ENCODE measurements at regions not wholly inside any gene's neighbourhood (a gene's known extent, or its start where the extent isn't known, plus 50 kb on each side); places are given as distances from the start of the nearest gene placed in this dataset.

DNA sequence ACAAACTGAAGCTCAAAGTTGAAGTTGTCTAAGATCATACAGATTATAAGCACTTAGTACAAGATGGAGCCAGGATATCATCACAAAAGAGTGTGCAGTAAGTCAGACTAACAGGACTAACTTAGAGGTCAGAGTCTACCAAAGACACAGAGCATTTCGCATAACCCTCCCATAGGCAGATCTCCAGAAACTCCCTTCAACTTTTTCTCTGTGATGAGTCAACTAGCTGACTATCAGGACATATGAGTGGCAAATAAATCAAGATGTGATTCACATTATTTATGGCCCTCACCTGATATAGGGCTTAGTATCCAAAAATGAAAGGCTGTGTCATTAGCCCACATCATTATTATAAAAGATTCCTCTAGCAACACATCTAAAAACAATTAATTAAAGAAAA is 484.6 kb downstream of the GALC start:
- ChIA-PET SMC1A (ENCODE audit: uncharacterized antibody, unreplicated experiment) (no interaction called here), RAD21 (ENCODE audit: unreplicated experiment) (no interaction called here), POLR2A (no interaction called here), CTCF (no interaction called here)
- WGBS (ENCODE audit: insufficient coverage, insufficient replicate concordance, low lambda C conversion rate, missing lambda C conversion rate): 10% methylated on average over 1 of the region's 1 CpG
- no peaks in the 10 kb centered on the region for H4K20me1 ChIP-seq (ENCODE audit: control insufficient read depth, insufficient read depth)
- no peaks in the 10 kb centered on the region for H3K79me2 ChIP-seq (ENCODE audit: control insufficient read depth, insufficient read depth, low read length)
- no peaks in the 10 kb centered on the region for H3K27me3 ChIP-seq (replicated peaks in 1 of 2; ENCODE audit: control insufficient read depth in 2 of 2, insufficient read depth in 2 of 2, low read length in 1 of 2)
- H3K9me3 ChIP-seq (replicated peaks; ENCODE audit: control insufficient read depth, insufficient read depth, low read length): no peaks in the 10 kb centered on the region
- H3K36me3 ChIP-seq (ENCODE audit: control insufficient read depth in 2 of 2, insufficient read depth in 2 of 2, low read length in 1 of 2): no peaks in the 10 kb centered on the region
- in situ Hi-C loops (cut with MboI): no loop called here
- DNase-seq (ENCODE audit: low read depth, low spot score): no peak
- intact Hi-C loops (cut with micrococcal nuclease; ENCODE audit: unreplicated experiment): no loop called here
- no peak overlapping the region for H2AFZ ChIP-seq (ENCODE audit: control insufficient read depth, low read depth, low read length)
- no peak overlapping the region for H3K27ac ChIP-seq (ENCODE audit: control insufficient read depth, insufficient read depth)
- H3K4me1 ChIP-seq (ENCODE audit: control insufficient read depth, insufficient read depth, low read length): no peaks in the 10 kb centered on the region
- H3K4me3 ChIP-seq: no peak overlapping the region
- TF ChIP-seq RUNX3 (IDR thresholded peaks at IDR 0.05; ENCODE audit: low read length) (no peak), SP1 (IDR thresholded peaks at IDR 0.05; ENCODE audit: low read depth, low read length) (no peak), ZNF217 (IDR thresholded peaks at IDR 0.05) (no peak), HDGF (IDR thresholded peaks at IDR 0.05) (no peak)
- H3K4me2 ChIP-seq (ENCODE audit: control insufficient read depth, insufficient read depth): no peak overlapping the region
- BruUV-seq (replicated peaks): no TSS peak
- no peak for FAIRE-seq
- ATAC-seq: no peak
- H3K9ac ChIP-seq (ENCODE audit: control insufficient read depth, insufficient read depth, low read length): no peak overlapping the region

DNA sequence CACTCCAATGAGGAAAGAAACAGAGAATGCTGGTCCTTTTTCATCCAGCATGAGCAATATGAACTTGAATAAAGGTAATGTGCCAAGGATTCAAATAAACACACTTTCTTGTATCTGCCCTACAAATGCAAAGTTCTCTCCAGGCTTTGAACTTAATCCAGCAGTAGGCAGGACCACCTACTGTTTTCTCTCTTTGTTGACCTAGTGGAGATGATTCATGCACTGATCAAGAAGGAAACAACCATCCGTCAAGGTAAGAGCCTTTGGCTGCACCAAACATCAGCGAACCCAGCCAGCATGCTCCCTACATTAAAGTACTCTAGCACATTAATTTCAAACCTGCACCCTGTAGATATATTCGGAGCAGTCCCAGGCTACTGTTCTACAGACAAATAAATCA is 489.3 kb downstream of the GALC start:
- BruUV-seq (replicated peaks): no TSS peak
- H3K9ac ChIP-seq (ENCODE audit: control insufficient read depth, insufficient read depth, low read length): no peak overlapping the region
- no peaks in the 10 kb centered on the region for H3K4me1 ChIP-seq (ENCODE audit: control insufficient read depth, insufficient read depth, low read length)
- ChIA-PET RAD21 (ENCODE audit: unreplicated experiment) (no interaction called here), CTCF (no interaction called here), SMC1A (ENCODE audit: uncharacterized antibody, unreplicated experiment) (no interaction called here), POLR2A (no interaction called here)
- ATAC-seq: no peak
- in situ Hi-C loops (cut with MboI): no loop called here
- FAIRE-seq: no peak
- H2AFZ ChIP-seq (ENCODE audit: control insufficient read depth, low read depth, low read length): no peak overlapping the region
- no peaks in the 10 kb centered on the region for H4K20me1 ChIP-seq (ENCODE audit: control insufficient read depth, insufficient read depth)
- WGBS (ENCODE audit: insufficient coverage, insufficient replicate concordance, low lambda C conversion rate, missing lambda C conversion rate): 25% methylated on average over 3 of the region's 3 CpGs
- no peaks in the 10 kb centered on the region for H3K27me3 ChIP-seq (replicated peaks in 1 of 2; ENCODE audit: control insufficient read depth in 2 of 2, insufficient read depth in 2 of 2, low read length in 1 of 2)
- H3K36me3 ChIP-seq (ENCODE audit: control insufficient read depth in 2 of 2, insufficient read depth in 2 of 2, low read length in 1 of 2): no peaks in the 10 kb centered on the region
- H3K79me2 ChIP-seq (ENCODE audit: control insufficient read depth, insufficient read depth, low read length): no peaks in the 10 kb centered on the region
- intact Hi-C loops (cut with micrococcal nuclease; ENCODE audit: unreplicated experiment): no loop called here
- no peaks in the 10 kb centered on the region for H3K9me3 ChIP-seq (replicated peaks; ENCODE audit: control insufficient read depth, insufficient read depth, low read length)
- no peak overlapping the region for H3K4me3 ChIP-seq
- no peak overlapping the region for H3K4me2 ChIP-seq (ENCODE audit: control insufficient read depth, insufficient read depth)
- no peak for DNase-seq (ENCODE audit: low read depth, low spot score)
- no peak overlapping the region for H3K27ac ChIP-seq (ENCODE audit: control insufficient read depth, insufficient read depth)
- TF ChIP-seq, protein P1, sequence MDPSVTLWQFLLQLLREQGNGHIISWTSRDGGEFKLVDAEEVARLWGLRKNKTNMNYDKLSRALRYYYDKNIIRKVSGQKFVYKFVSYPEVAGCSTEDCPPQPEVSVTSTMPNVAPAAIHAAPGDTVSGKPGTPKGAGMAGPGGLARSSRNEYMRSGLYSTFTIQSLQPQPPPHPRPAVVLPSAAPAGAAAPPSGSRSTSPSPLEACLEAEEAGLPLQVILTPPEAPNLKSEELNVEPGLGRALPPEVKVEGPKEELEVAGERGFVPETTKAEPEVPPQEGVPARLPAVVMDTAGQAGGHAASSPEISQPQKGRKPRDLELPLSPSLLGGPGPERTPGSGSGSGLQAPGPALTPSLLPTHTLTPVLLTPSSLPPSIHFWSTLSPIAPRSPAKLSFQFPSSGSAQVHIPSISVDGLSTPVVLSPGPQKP (IDR thresholded peaks at IDR 0.05; ENCODE audit: low read depth, low read length): no peak
- TF ChIP-seq MYB (IDR thresholded peaks at IDR 0.05; ENCODE audit: borderline replicate concordance, low read depth, low read length) (no peak), SMC3 (IDR thresholded peaks at IDR 0.05; ENCODE audit: borderline replicate concordance, low read length) (no peak), MEF2A (IDR thresholded peaks at IDR 0.05; ENCODE audit: insufficient read depth, low read depth, low read length) (no peak), BCL11A (IDR thresholded peaks at IDR 0.05; ENCODE audit: low read depth, low read length) (no peak), SRF (IDR thresholded peaks at IDR 0.05; ENCODE audit: low read depth in 2 of 2, low read length in 2 of 2) (no peak), PML (IDR thresholded peaks at IDR 0.05; ENCODE audit: low read length) (no peak), ZNF217 (IDR thresholded peaks at IDR 0.05) (no peak), CBFB (IDR thresholded peaks at IDR 0.05; ENCODE audit: low read depth) (no peak), IKZF1 (conservative IDR thresholded peaks at IDR 0.05) (no peak), ZZZ3 (IDR thresholded peaks at IDR 0.05; ENCODE audit: control insufficient read depth, insufficient read length, low read depth) (no peak), RFX5 (IDR thresholded peaks at IDR 0.05; ENCODE audit: low read depth, low read length) (no peak), YBX1 (IDR thresholded peaks at IDR 0.05) (no peak)
- TF ChIP-seq, protein P2, sequence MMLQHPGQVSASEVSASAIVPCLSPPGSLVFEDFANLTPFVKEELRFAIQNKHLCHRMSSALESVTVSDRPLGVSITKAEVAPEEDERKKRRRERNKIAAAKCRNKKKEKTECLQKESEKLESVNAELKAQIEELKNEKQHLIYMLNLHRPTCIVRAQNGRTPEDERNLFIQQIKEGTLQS (IDR thresholded peaks at IDR 0.05; ENCODE audit: borderline replicate concordance, extremely low read depth, low read depth, low read length): no peak
- TF ChIP-seq, protein P3, sequence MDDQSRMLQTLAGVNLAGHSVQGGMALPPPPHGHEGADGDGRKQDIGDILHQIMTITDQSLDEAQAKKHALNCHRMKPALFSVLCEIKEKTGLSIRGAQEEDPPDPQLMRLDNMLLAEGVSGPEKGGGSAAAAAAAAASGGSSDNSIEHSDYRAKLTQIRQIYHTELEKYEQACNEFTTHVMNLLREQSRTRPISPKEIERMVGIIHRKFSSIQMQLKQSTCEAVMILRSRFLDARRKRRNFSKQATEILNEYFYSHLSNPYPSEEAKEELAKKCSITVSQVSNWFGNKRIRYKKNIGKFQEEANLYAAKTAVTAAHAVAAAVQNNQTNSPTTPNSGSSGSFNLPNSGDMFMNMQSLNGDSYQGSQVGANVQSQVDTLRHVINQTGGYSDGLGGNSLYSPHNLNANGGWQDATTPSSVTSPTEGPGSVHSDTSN (IDR thresholded peaks at IDR 0.05; ENCODE audit: insufficient replicate concordance, low read depth, low read length): no peak
